ENCODE measurements at regions not wholly inside any gene's neighbourhood (a gene's known extent, or its start where the extent isn't known, plus 50 kb on each side); places are given as distances from the start of the nearest gene placed in this dataset.
"Not testable (repeated sequence)": the region's sequence is repeated elsewhere in the genome, so short reads cannot be mapped to it uniquely, and the experiment has no call there.

DNA sequence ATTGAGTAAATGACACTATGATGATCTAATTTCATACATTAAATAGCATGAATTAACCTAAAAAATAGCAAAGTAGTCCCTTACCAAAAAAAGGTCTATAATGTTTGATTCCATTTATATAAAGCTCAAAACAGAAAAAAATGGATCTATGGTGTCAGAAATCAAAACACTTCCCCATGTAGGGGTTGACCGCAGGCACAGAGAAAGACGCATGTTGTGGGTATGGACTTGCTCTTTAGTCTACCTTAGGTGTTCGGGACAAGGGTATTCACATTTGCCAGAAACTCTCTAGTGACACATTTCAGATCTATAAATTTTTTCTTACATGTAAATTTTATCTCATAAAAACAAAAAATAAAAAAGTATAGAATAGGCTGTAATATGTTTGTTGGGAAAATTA lies 1262.9 kb downstream of the TMEM121 start:
- H3K9ac ChIP-seq (ENCODE audit: low read depth, low read length), result no peak overlapping the region

DNA sequence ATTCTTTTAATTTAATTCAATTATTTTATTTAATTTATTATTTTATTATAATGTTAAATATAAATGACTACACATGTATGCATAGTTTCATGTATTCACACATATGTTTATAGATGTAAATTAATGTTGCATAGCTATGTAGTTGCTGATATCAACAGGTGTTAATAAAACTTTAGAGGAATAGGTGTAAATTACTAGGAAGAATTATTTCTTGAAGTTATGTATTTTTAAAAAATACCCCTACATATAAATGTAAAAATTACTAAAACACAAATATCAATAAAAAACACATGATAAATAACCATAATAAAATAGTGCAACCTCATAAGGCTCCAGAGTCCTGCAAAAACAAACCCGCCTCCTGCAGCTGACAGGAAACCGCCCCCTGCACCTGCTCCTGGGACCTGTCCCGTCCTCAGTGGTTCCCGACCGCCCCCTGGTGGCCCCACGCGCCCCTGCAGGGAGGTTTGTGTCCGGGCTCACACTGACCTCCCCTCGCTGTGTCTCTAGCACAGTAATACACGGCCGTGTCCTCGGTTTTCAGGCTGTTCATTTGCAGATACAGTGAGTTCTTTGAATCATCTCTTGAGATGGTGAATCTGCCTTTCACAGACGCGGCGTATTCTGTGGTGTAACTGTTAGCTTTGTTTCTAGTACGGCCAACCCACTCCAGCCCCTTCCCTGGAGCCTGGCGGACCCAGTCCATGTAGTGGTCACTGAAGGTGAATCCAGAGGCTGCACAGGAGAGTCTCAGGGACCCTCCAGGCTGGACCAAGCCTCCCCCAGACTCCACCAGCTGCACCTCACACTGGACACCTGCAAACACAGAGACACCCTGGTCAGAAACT lies 1264.0 kb downstream of the TMEM121 start:
- H3K27me3 ChIP-seq (ENCODE audit: insufficient read depth, low read length), result no peaks in the 10 kb centered on the region
- H3K36me3 ChIP-seq (ENCODE audit: insufficient read depth, low read depth, low read length), result no peaks in the 10 kb centered on the region
- H3K4me1 ChIP-seq (ENCODE audit: insufficient read depth, low read length), result no peaks in the 10 kb centered on the region
- H3K4me3 ChIP-seq (ENCODE audit: low read length), result no peak overlapping the region
- H3K9ac ChIP-seq (ENCODE audit: low read depth, low read length), result no peak overlapping the region
- peaks cover 90% of the 10 kb centered on the region for H3K9me3 ChIP-seq (ENCODE audit: insufficient read depth, low read depth, low read length)
- H3K27ac ChIP-seq (ENCODE audit: low read length), result no peak overlapping the region

More for the DNA sequence above, 1262.9 kb downstream of the TMEM121 start:
- Histone ChIP-seq H3K27me3 (ENCODE audit: insufficient read depth, low read length) (no peaks in the 10 kb centered on the region), H3K4me1 (ENCODE audit: insufficient read depth, low read length) (no peaks in the 10 kb centered on the region), H3K27ac (ENCODE audit: low read length) (no peak overlapping the region), H3K4me3 (ENCODE audit: low read length) (no peak overlapping the region; the same call in 1 of the 2 replicates), H3K9me3 (ENCODE audit: insufficient read depth, low read depth, low read length) (peaks cover 96% of the 10 kb centered on the region), H3K36me3 (ENCODE audit: insufficient read depth, low read depth, low read length) (no peaks in the 10 kb centered on the region)

DNA sequence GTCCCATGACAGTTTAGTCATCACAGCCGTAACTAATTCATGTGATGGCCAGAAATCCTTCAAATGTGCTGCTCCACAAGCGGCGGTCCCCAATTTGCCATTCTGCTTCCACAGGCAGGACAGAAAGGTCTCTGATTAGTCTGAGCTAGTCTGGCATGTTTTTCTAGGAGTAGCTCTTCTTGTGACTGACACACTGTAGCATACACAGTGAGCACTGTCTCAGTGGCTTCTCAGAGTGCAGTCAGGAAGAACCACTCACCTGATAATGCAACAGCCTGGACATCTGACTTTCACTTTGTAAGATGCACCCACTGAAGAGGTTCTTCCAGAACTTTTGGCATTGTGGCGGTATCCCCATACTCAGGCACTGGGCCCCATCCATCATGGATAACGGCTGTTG lies 1266.2 kb downstream of the TMEM121 start:
- Histone ChIP-seq H3K36me3 (ENCODE audit: insufficient read depth, low read depth, low read length) (no peaks in the 10 kb centered on the region), H3K9me3 (ENCODE audit: insufficient read depth, low read depth, low read length) (peaks cover 77% of the 10 kb centered on the region), H3K27me3 (ENCODE audit: insufficient read depth, low read length) (no peaks in the 10 kb centered on the region), H3K4me3 (ENCODE audit: low read length) (no peak overlapping the region; the same call in 1 of the 2 replicates), H3K27ac (ENCODE audit: low read length) (no peak overlapping the region), H3K4me1 (ENCODE audit: insufficient read depth, low read length) (no peaks in the 10 kb centered on the region), H3K9ac (ENCODE audit: low read depth, low read length) (no peak overlapping the region)

GRCh38 chr14:106798166-106798565 lies 1271.8 kb downstream of the TMEM121 start:
- H3K9ac ChIP-seq (ENCODE audit: low read depth, low read length); H3K27ac ChIP-seq (ENCODE audit: low read length); H3K36me3 ChIP-seq (ENCODE audit: insufficient read depth, low read depth, low read length); H3K4me3 ChIP-seq (ENCODE audit: low read length); H3K27me3 ChIP-seq (ENCODE audit: insufficient read depth, low read length); H3K4me1 ChIP-seq (ENCODE audit: insufficient read depth, low read length): not testable (repeated sequence)
- H3K9me3 ChIP-seq (ENCODE audit: insufficient read depth, low read depth, low read length), result peaks cover 70% of the 10 kb centered on the region

GRCh38 chr14:106802413-106803364 lies 1276.3 kb downstream of the TMEM121 start:
- Histone ChIP-seq H3K9ac (ENCODE audit: low read depth, low read length) (no peak overlapping the region), H3K4me3 (ENCODE audit: low read length) (no peak overlapping the region), H3K27me3 (ENCODE audit: insufficient read depth, low read length) (no peaks in the 10 kb centered on the region), H3K4me1 (ENCODE audit: insufficient read depth, low read length) (no peaks in the 10 kb centered on the region), H3K9me3 (ENCODE audit: insufficient read depth, low read depth, low read length) (peaks cover 86% of the 10 kb centered on the region), H3K36me3 (ENCODE audit: insufficient read depth, low read depth, low read length) (no peaks in the 10 kb centered on the region), H3K27ac (ENCODE audit: low read length) (no peak overlapping the region)

DNA sequence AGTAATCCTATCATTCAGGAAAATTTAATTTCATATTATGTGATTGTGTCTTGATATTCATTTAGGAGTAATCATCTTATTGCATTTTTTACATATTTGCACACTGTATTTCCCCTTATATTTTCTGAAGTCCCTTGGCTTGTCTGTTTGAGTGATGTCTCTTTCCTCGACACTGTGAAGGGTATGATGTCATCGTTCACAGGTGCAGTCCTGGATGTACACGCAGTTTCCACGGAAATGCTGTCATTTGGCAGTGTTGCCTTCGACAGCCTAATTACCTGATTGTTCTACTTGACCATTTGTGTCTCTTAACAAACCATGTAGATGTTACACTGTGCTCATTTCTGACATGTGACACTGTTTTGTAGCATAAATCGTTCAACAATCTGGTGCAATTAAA lies 1277.0 kb downstream of the TMEM121 start:
- Histone ChIP-seq H3K27ac (ENCODE audit: low read length) (no peak overlapping the region), H3K4me3 (ENCODE audit: low read length) (no peak overlapping the region), H3K9ac (ENCODE audit: low read depth, low read length) (no peak overlapping the region), H3K27me3 (ENCODE audit: insufficient read depth, low read length) (no peaks in the 10 kb centered on the region), H3K9me3 (ENCODE audit: insufficient read depth, low read depth, low read length) (peaks cover 89% of the 10 kb centered on the region), H3K36me3 (ENCODE audit: insufficient read depth, low read depth, low read length) (no peaks in the 10 kb centered on the region), H3K4me1 (ENCODE audit: insufficient read depth, low read length) (no peaks in the 10 kb centered on the region)

DNA sequence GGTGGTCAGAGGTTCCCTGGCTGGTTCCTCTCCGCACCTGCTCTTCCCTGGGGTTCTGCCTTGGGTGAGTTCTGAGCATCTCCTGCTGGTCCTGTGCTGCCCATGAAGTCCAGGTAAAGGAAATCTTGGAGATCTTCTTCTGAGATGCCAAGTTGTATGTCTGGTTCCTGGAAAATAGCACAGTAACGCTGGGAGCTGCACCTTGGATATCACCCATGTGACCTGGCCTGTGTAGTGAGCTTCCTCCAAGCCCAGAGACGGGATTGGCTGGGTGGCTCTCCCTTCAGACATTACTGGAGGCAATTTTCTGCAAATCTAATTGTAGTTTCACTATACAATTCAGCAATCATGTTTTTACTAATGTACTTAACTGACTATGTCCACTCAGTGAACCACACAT lies 1281.1 kb downstream of the TMEM121 start:
- Histone ChIP-seq H3K27ac (ENCODE audit: low read length) (no peak overlapping the region), H3K9me3 (ENCODE audit: insufficient read depth, low read depth, low read length) (peaks cover 87% of the 10 kb centered on the region), H3K4me1 (ENCODE audit: insufficient read depth, low read length) (no peaks in the 10 kb centered on the region), H3K27me3 (ENCODE audit: insufficient read depth, low read length) (no peaks in the 10 kb centered on the region), H3K9ac (ENCODE audit: low read depth, low read length) (no peak overlapping the region), H3K36me3 (ENCODE audit: insufficient read depth, low read depth, low read length) (no peaks in the 10 kb centered on the region), H3K4me3 (ENCODE audit: low read length) (no peak overlapping the region)

DNA sequence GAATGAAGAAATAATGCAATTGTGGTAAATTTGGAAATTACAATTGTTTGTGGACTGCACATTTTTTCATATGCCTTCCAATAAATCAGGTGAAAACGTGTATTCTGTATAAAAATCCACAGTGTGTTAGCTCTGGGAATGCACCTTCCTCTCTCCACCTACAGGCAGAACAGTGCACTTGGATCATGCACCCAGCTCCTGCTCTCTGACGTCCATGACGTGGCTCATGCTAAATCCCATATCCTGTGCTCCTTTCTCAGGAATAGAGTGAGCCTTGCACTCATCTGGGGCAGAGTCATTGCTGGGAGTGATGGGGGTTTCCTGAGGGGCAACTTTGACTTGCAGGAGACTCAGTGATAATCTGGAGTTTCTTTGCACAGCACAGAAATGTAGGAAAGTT lies 1282.1 kb downstream of the TMEM121 start:
- peaks cover 86% of the 10 kb centered on the region for H3K9me3 ChIP-seq (ENCODE audit: insufficient read depth, low read depth, low read length)
- no peak overlapping the region for H3K4me3 ChIP-seq (ENCODE audit: low read length)
- no peaks in the 10 kb centered on the region for H3K27me3 ChIP-seq (ENCODE audit: insufficient read depth, low read length)
- no peak overlapping the region for H3K9ac ChIP-seq (ENCODE audit: low read depth, low read length)
- no peaks in the 10 kb centered on the region for H3K4me1 ChIP-seq (ENCODE audit: insufficient read depth, low read length)
- H3K36me3 ChIP-seq (ENCODE audit: insufficient read depth, low read depth, low read length), result no peaks in the 10 kb centered on the region
- no peak overlapping the region for H3K27ac ChIP-seq (ENCODE audit: low read length)

- no peak overlapping the region for H3K9ac ChIP-seq (ENCODE audit: low read depth, low read length)
- H3K9me3 ChIP-seq (ENCODE audit: insufficient read depth, low read depth, low read length), result peaks cover 87% of the 10 kb centered on the region
These were observed 1282.5 kb downstream of the TMEM121 start for GRCh38 chr14:106808907-106809306.

GRCh38 chr14:106809615-106810014 lies 1283.2 kb downstream of the TMEM121 start:
- H3K36me3 ChIP-seq (ENCODE audit: insufficient read depth, low read depth, low read length), result no peaks in the 10 kb centered on the region
- no peak overlapping the region for H3K4me3 ChIP-seq (ENCODE audit: low read length)
- no peaks in the 10 kb centered on the region for H3K27me3 ChIP-seq (ENCODE audit: insufficient read depth, low read length)
- H3K9ac ChIP-seq (ENCODE audit: low read depth, low read length), result no peak overlapping the region
- H3K27ac ChIP-seq (ENCODE audit: low read length), result no peak overlapping the region
- H3K4me1 ChIP-seq (ENCODE audit: insufficient read depth, low read length), result no peaks in the 10 kb centered on the region
- H3K9me3 ChIP-seq (ENCODE audit: insufficient read depth, low read depth, low read length), result peaks cover 87% of the 10 kb centered on the region

More at GRCh38 chr14:106808907-106809306, 1282.5 kb downstream of the TMEM121 start:
- Histone ChIP-seq H3K36me3 (ENCODE audit: insufficient read depth, low read depth, low read length) (no peaks in the 10 kb centered on the region), H3K27ac (ENCODE audit: low read length) (no peak overlapping the region), H3K4me3 (ENCODE audit: low read length) (no peak overlapping the region), H3K27me3 (ENCODE audit: insufficient read depth, low read length) (no peaks in the 10 kb centered on the region), H3K4me1 (ENCODE audit: insufficient read depth, low read length) (no peaks in the 10 kb centered on the region)

DNA sequence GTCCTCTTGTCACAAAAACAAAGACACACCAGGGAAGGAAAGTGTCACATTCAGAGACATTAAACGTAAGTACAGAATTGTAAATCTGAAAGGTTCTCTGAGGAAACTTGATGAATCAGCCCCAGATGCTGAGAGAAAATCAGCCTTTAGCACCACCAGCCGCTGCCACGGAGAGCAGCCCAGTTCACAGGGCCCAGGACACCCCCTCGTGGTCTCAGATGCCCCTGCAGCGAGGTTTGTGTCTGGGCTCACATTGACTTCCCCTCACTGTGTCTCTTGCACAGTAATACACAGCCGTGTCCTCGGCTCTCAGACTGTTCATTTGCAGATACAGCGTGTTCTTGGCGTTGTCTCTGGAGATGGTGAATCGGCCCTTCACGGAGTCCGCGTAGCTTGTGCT lies 1283.8 kb downstream of the TMEM121 start:
- not testable (repeated sequence) for H3K27ac ChIP-seq (ENCODE audit: low read length); H3K9ac ChIP-seq (ENCODE audit: low read depth, low read length); H3K27me3 ChIP-seq (ENCODE audit: insufficient read depth, low read length); H3K4me3 ChIP-seq (ENCODE audit: low read length); H3K4me1 ChIP-seq (ENCODE audit: insufficient read depth, low read length); H3K36me3 ChIP-seq (ENCODE audit: insufficient read depth, low read depth, low read length)
- H3K9me3 ChIP-seq (ENCODE audit: insufficient read depth, low read depth, low read length), result peaks cover 87% of the 10 kb centered on the region
